HCT116 (cell line): ENCODE measurements at regions not wholly inside any gene's neighbourhood (a gene's known extent, or its start where the extent isn't known, plus 50 kb on each side); places are given as distances from the start of the nearest gene placed in this dataset.

Experiments used
- CBX3 ChIP-seq: IDR thresholded peaks from 2 replicates; pipeline ENCODE4 v1.6.1; 2012; ENCODE audit warnings: low read depth
- JUND ChIP-seq: IDR thresholded peaks from 2 replicates; pipeline ENCODE4 v1.6.1; 2012

- no peak for TF ChIP-seq JUND
- TF ChIP-seq CBX3, result no peak
These were observed 892.1 kb upstream of the EPHA5 start for GRCh38 chr4:66562276-66562806.
